GM18505 (cell line): ENCODE measurements at regions not wholly inside any gene's neighbourhood (a gene's known extent, or its start where the extent isn't known, plus 50 kb on each side); places are given as distances from the start of the nearest gene placed in this dataset.

Source experiments
- ATAC-seq: cut with Tn5 transposase; IDR thresholded peaks from one replicate; pipeline ENCODE4 v1.9.1; 2021; ENCODE audit not compliant: unreplicated experiment
- POLR2A ChIP-seq: IDR thresholded peaks from 4 replicates; pipeline ENCODE4 v1.6.1; 2011; ENCODE audit warnings: borderline replicate concordance; ENCODE audit not compliant: insufficient read depth, insufficient read length; ENCODE audit errors: extremely low read depth

DNA sequence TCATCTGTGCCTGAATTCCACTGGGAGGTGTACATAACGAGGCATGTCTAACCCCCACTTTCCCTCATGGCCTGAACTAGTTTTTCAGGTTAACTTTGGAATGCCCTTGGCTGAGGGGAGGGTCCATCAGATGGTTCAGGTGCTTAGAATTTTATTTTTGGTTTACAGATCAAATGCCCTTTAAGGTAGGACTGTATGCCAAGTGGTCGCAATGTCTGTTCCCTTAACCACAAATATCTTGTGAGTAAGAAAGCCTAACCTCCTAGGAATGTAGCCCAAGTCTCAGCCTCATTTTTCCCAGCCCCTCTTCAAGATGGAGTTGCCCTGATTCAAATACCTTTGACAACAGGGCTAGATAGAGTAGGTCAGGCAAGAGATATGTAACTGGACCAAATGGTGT, 78.4 kb downstream of the RNASET2 start:
- no peak for TF ChIP-seq POLR2A
- no peak for ATAC-seq

DNA sequence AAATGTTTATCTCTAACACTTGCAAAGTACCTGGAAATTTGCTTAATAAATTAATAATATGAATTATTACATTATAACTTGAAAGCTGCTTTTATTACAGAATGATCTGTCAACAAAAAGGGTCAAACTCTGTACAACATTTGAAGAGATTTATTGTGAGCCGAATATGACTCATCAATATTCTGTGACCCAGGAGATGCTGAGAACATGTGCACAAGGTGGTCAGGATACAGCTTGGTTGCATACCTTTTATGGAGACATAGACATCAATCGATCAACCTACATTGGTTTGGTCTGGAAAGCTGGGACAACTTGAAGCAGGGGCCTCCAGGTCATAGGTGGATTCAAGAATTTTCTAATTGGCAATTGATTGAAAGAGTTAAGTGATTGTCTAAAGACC, 79.0 kb downstream of the RNASET2 start:
- no peak for TF ChIP-seq POLR2A
- ATAC-seq = no peak

DNA sequence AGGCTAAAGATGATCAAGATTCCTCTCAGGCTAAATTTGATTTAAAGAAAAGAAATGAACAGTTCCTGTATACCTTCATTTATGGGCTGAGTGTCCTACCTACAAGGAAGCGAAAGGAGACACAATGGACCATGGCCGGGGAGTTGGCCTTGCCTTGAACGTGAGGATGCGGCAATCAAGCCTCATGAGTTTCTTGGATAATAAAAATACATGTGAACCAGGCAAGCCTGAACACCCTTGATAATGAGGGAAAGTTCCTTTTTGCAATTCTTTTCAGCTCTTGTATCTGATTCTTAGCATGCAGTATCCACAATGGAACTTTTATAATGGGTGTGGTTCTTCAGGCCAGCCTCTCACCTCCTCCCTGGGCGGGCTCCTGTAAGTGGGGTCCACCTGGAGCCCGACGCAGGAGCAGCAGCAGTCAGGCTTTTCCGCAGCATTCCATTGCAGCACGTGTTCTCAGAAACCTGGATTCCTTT, 83.8 kb downstream of the RNASET2 start:
- TF ChIP-seq POLR2A = no peak
- ATAC-seq = no peak

DNA sequence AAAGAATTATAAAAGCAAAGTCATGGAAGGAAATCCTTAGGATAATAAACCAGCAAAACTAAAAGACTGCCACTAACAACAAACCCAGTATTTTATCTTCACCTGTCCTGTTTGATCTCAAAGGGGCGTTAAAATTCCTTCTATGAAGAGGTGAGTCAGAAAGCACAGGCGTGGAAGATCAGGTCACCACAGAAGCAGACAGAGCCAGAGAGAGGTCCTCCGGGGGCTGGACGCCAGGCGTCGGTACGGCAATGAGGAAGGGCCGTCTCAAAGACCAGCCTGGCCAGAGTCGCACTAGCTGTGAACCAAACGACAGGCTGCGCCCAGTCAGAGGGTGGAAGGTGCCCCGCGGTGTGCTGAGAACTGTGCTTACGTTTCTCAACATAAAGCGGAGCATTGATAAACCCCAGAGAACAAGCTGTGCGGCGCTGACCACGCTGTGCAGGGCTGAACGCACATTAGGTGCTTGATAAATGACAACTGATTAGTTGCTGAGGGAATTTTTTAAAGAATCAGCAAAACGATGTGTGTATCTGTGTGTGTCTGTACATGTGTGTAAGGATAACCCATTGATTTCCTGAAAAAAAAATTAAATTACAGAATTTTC, 85.6 kb downstream of the RNASET2 start:
- no peak for ATAC-seq
- TF ChIP-seq POLR2A = no peak

DNA sequence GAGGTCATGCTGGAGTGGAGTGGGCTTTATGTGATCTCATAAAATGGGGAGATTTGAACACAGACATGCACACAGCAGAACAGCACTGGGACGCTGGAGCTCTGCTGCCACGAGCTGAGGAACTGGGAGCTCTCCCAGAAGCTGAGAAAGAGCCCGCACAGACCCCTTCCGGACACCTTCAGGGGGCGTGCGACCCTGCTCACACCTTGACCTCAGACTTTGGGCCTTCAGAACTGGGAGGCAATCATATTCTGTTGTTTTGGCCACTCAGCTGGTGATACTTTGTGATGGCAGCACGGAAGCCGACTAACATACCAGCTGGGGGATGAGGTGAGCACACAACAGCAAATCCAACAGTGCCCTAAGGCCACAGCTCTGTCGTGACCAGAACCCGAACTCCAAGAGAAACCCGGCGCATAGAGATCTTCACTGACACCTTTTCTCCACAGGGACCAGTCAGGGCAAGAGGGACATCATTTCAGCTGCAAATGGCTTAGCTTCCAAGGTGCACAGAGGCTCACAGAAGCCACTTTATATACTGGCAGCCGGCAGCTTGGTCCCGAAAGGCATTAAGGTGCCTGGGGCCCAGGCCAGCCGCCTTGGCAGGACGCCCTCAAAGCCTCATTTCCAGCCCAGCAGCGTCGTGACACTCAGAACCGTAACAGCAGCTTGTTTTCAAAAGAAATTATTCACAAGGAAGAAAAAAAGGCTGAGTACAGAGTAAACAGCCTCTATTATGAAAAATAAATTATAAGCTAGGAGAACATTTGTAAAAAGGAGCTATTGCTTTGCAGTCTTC, 89.3 kb downstream of the RNASET2 start:
- no peak for TF ChIP-seq POLR2A
- ATAC-seq = no peak

DNA sequence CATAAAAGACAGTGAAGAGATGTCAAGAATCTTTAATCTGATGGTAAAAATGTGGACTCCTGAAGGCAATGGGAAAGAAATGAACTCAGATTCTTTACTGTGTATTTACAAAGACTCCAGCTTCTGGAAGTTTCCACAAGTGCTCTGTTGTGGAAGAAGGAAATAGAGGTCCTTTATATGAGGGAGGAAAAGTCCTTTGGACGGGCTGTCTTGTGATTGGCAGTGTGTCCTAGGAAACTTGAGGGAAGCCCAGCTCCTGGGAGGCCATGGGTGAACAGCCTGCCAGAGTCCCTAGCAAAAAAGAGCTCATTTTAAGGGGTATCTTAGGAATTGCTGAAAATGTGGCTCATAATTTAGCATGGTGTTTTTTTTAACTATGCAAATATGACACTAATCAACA, 92.0 kb downstream of the RNASET2 start:
- ATAC-seq = no peak
- TF ChIP-seq POLR2A = no peak

DNA sequence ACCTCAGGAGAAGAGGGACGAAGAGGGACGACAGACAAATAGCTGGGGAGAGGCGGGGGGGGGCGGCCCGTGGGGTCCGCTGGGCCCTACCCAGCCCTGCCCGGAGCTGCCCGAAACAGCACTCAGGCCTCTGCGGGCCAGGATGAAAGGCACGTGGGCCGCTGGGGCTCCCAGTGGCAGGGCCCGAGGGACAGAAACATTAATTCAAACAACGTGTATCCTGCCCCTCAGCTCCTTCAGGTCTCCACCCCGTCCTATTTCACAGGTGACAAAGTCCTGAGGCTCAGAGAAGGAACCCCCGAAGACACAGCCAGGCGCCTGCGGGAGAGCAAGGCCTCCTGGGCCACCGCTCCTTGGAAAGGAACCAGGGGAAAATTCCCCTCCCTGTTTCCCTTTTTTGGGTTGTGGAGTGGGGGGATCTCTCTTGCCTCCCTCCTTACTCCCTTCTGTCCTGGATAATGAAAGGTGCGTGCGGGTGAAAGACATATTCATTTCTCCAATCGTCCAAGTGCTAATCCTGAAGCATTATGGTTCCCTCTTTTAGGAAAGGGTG, 93.3 kb downstream of the RNASET2 start:
- no peak for TF ChIP-seq POLR2A
- no peak for ATAC-seq

DNA sequence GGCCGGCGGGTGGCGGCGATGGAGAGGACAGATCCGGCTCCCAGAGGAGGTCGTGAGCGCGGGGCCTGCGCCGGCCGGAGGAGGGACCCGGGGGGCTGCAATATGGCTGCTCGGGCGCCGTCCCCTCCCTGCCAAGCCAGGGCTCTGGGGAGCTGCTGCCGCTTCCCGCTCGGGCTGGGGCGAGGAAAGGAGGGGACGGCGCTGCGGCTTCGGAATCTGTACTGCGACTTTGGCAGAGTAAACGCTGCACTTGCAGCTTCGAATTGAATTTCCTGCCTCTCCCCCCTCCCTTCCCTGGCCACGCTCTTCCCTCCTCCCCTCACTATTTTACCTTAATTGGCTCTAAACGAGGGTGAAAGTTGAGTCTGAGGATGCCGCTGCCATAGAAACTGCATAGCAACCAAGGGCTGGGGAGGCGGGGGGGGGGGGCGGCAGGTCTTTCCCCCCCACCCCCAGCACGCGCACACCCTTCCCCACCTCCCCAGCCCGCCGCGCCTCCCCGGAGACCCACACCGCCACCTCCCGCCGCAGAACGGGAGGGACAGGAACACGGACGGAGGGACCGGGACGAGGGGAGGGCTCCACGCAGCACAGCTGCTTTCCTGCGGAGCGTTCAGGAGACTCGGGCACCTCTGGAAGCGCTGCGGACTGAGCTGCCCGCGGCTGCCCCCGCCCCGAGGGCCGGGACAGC, 93.9 kb downstream of the RNASET2 start:
- ATAC-seq = no peak

DNA sequence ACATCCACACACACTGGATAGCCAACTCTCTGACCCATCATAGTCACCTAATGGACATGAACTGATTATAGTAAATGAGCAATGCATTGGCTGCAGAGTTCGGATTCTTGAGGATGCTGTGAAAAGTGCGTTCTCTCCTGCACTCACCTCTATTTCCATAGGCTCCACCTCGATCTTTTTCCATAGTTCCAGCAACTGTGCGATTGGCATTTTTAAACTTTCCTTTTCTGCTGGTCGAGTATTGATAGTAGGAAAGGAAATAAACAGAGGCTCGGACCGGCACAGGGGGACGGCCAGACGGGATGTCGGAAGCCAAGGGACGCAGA, 94.4 kb downstream of the RNASET2 start:
- ATAC-seq = no peak
- no peak for TF ChIP-seq POLR2A

More for the DNA sequence above, 93.9 kb downstream of the RNASET2 start:
- no peak for TF ChIP-seq POLR2A

DNA sequence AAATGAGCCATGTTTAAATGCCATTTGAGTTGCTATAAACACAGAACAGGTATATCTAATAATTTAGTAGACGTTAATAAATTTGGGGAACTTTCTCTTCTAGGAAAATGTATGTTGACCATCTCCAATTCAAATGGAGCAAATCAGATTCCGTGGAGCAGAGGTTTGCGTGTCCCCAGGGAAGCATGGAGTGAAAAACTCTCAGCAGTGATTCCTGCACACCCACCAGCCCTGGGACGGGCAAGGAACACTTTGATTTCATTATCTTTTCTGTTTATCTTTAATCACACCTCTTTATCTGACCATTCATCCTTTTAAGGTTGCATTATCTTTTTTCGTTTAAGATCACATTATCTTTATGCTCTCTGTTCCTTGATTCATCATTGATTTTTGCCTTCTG, 95.0 kb downstream of the RNASET2 start:
- no peak for TF ChIP-seq POLR2A
- ATAC-seq = no peak

DNA sequence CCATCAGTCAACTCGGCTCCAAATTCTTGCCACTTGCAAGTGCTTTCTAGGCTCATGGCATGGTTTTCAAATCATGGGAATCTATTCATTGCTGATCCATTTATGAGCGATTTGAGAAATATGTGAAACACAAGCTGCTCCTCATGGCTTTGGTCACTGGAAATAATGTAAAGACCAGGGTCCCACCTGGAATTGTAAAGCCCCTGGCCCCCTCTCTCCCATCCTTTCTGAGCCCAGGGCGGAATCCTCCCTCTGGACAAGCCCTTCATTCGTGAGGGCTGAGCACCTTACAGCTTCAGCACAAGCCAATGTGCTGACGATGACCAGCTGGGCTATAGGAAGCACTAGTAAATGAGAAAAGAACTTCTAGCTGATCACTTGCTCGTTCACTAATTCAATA, 96.0 kb downstream of the RNASET2 start:
- ATAC-seq = no peak
- no peak for TF ChIP-seq POLR2A

DNA sequence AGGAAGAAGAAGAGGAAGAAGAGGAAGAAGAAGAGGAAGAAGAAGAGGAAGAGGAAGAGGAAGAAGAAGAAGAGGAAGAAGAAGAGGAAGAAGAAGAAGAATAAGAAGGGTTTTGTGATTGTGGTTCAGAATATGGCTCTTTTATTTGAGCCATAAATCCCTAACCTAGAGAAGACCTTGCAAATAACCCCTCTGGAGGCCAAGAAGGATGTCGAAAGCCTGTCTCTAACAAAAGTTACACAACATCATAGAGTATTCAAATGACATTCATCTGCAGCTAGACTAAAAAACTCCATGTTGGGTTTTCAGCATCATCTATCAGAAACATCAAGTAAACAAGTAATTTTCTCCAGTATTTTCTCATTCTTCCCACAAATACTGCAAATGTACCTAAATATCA, 100.9 kb downstream of the RNASET2 start:
- TF ChIP-seq POLR2A = no peak
- ATAC-seq = no peak
